NB4 (cell line): ENCODE measurements at regions not wholly inside any gene's neighbourhood (a gene's known extent, or its start where the extent isn't known, plus 50 kb on each side); places are given as distances from the start of the nearest gene placed in this dataset.

Experiments used
- CTCF ChIP-seq: IDR thresholded peaks from one replicate; pipeline ENCODE4 v1.5.1; 2012; ENCODE audit warnings: low read depth, low read length
- MYC ChIP-seq: IDR thresholded peaks from 2 replicates; pipeline ENCODE4 v1.6.1; 2011; ENCODE audit warnings: low read depth, low read length

- TF ChIP-seq CTCF (no peak), MYC (no peak)
Measured at GRCh38 chr2:164306872-164307271, 314.4 kb downstream of the GRB14 start.
